HG03066 (cell line): ENCODE measurements at regions not wholly inside any gene's neighbourhood (a gene's known extent, or its start where the extent isn't known, plus 50 kb on each side); places are given as distances from the start of the nearest gene placed in this dataset.
"Not testable (repeated sequence)": the region's sequence is repeated elsewhere in the genome, so short reads cannot be mapped to it uniquely, and the experiment has no call there.

Experiments
- ATAC-seq: cut with Tn5 transposase; IDR thresholded peaks from one replicate; pipeline ENCODE4 v1.9.1; 2021; ENCODE audit warnings: low read depth; ENCODE audit not compliant: unreplicated experiment

DNA sequence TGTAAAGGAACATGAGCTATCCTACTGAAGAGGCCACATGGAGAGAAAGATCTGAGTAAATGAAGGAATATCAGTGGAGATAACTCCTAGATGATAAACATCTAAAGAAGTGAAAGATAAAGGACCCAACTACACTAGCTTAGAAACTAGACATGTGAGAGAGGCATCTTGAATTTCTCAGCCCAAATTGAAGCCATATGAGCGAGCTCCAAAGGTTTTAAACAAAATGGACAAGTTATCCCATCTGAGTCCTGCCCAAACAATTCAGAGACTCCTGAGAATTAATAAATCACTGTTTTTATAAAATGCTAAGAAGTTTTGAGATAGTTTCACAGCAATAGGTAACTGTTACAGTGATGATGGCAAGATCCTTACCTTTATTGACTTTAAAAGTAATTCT is 438.9 kb downstream of the NAV3 start:
- ATAC-seq, result no peak

DNA sequence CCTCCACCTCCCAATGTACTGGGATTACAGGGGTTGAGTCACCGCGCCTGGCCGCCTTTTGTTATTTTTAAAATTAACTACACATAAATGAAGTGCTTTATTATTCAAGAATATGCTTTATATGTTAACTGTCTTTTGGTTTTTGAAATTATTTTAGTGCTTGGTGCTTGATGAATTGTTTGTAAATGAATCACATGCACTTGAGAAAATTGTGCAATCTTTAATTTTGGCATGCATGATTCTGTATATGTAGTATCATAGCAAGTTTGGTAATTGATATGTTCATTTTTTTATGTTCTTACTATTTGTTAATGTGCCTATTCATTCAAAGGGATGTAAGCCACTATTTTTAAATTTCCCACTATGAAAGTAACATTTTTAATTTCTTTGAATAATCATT is 440.9 kb downstream of the NAV3 start:
- ATAC-seq, result no peak

DNA sequence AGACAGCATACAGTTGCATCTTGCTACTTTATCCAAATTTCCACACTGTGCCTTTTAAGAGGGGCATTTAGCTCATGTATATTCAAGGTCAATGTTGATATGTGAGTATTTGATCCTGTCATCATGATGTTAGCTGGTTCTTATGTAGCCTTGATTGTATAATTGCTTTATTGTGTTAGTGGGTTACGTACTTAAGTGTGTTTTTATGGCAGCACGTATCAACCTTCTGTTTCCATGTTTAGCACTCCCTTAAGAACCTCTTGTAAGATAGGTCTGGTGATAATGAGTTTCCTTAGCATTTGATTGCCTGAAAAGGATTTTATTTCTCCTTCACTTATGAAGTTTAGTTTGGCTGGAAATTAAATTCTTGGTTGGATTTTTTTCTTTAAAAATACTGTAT is 445.2 kb downstream of the NAV3 start:
- no peak for ATAC-seq

DNA sequence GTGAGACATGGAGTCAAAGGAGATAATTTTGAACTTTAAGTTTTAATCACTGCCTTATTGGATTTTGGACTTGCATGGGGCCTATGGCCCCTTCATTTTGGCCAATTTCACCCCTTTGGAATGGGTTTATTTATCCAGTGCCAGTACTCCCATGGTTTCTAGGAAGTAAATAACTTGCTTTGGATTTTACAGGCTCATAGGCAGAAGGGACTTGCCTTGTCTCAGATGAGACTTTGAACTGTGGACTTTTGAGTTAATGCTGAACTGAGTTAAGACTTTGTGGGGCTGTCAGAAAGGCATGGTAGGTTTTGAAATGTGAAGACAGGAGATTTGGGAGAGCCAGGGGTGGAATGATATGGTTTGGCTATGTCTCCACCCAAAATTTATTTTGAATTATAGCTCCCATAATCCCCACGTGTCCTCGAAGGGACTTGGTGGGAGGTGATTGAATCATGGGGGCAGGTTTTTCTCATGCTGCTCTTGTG is 448.1 kb downstream of the NAV3 start:
- no peak for ATAC-seq

DNA sequence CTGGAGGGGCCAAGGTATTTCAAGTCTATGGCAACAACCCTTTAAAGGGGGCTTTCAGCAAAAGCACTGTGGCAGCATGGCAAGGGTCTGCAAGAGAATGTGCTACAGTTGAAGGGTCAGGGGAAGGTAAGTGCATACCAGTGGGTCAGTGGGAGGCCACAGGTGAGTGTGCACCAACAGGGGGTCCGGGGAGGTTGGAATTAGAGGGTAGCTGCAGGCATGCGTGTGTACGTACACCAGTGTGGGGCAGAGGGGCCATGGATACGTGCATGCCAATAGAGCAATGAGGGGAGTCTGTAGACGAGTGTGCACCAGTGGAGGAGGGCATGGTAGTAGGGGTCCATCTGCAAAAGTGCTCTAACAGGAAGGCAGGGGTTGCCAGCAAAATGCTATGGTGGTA is 448.9 kb downstream of the NAV3 start:
- ATAC-seq, result no peak

DNA sequence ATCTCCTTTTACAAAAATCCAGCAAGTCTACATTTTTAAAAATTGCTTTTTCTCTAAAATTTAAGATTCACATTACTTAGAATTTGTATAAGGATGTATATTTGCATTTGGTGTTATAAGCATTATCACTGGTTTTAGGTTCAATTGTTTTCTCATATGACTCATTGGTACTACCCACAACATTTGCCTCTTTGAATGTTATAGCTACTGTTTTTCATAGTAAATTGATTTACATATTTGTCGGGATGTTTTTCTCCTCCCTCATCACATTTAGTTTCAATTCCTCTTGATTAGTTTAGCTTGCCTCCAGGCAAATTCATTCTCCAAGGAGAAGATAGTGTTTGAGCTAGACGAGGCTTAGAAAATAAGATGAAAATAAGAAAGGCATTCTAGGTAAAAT is 450.4 kb downstream of the NAV3 start:
- ATAC-seq, result not testable (repeated sequence)

DNA sequence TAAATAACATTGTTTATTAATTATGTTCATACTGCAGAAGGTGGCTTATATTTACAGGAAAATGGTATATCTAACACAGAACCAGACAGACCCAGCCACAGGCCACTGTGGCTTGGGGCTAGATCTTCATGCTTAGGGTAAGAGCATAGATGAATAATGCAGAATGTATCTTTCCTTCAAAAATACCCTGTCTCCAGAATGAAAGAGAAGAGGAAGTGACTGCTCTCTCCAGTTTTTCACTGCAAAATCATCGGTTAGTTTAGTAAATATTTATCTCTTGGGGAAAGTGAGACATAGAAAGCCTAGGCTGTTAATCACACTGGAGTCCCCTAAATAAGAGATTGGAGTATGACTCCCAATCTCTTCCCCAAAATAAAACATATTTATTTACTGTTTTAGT is 453.7 kb downstream of the NAV3 start:
- ATAC-seq, result no peak

DNA sequence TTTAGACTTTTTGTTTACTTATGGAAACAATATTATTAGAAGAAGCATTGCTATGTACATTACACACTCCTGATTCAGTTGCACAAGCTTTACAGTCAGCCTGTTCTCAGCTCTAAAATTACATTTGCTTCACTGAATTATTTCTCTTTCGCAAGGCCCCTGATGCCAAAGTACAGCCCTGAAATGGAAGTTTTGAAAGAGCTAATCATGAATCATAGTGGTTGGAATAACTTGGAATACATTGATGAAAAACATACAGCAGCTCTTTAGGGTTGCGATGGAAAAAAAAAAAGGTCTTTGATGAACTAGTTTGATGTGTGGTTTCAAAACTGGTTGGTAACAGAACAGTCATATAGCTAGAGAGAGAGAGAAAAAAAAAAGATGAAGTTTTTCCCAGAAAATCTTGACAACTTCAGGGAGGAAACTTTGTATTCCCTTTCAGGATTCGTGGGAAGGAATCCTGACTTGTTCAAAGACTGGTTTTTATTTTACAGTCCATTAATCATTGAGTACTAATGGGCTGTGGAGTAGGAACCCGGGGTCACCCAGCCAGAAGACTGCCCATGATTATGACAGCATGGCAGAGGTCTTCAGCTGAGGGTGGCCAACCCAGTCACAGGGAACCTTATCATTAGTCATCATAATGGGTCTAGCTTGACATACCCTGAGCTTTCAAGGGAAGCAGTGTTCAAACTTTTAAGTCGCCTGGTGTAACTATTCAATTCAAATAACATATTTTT is 460.1 kb downstream of the NAV3 start:
- ATAC-seq, result no peak

DNA sequence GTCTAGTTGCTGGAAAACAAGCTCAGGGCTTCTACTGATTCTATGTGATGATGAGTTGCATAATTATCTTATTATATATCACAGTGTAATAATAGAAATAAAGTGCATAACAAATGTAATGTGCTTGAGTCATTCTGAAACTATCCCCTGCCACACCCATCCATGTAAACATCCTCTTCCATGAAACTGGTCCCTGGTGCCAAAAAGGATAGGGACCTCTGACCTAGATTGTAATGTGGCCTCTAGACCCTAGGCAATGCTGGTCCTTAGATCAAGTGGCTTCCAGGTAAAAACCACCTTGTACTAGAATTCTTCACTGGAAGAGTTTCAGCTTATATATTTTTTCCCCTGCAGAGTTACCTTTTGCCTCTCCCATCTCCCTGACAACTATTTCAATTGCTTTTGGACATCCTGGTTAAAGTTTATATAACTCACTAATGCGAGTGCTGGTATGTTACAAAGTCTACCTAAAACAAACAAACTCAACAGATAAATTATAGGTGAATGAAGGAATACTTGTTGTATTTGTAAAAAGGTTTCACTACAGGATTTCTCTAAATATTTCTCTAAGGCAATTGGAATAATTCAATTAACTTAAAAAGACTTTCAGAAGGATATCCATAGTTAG is 462.5 kb downstream of the NAV3 start:
- ATAC-seq, result no peak

DNA sequence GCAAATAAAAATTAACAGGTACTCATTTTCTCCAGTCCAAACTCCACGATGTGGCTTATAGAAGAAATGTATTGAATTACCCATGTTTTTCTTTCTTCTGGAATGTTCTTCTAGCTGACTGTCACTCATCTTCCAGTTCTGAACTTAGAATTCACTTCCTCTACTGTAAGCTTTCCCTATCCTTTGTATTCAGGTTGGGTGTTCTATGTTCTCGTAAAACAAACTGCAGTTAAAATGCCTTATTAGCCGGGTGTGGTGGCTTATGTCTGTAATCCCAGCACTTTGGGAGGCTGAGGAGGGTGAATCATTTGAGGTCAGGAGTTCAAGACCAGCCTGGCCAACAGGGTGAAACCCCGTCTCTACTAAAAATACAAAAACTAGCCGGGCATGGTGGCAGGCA is 470.6 kb downstream of the NAV3 start:
- ATAC-seq, result not testable (repeated sequence)

DNA sequence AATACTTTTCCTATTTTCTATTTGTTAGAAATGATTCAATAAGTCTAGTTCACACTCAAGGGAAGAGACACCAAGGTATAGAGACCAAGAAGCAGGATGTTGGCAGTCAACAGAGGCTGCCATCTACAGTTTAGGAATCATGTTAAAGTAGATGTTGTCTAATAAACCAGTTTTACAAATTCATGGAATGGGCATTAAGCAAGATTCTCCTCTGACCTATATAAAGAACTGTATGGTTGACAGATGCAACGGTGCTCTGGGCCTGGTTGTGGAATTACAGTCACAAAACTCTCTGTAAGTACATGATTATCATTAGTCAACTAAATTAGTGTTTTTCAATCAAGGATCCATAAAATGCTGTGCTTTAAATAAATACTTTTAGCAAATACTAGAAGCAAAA is 475.1 kb downstream of the NAV3 start:
- ATAC-seq, result no peak

DNA sequence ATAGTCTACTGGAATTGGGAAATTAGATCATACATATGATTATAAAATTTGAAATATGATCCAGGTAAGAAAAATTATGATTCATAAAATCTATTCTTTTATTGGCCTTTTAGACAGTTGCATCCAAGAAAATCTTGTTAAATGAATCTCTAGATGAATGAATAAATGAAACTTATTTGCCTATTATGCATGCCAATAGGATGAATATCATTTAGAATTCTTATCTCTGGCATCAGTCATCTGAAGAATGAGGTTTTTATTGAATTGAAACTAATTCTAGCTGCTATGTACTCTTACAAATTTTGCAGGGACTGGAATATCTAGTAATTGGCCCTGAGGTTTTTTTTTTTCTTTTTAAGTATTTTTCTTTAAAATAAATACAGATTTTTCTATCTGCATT is 475.5 kb downstream of the NAV3 start:
- ATAC-seq, result no peak

DNA sequence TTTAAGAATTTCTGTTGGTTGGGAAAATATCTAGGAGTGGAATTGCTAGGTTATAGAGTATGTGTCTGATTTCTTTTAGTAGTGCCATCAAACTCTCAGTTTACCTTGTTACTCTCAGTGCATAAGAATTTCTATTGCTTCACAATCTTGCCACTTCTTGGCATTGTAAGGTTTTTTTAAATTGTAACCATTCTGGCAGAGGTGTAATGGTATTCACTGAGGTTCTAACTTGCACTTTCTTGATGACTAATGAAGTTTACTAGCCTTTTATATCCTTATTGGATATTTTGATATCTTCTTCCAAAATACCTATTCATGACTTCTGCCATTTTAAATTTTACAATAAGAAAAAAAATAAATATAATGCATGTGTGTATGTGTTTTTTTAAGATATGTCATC is 478.0 kb downstream of the NAV3 start:
- ATAC-seq, result no peak

DNA sequence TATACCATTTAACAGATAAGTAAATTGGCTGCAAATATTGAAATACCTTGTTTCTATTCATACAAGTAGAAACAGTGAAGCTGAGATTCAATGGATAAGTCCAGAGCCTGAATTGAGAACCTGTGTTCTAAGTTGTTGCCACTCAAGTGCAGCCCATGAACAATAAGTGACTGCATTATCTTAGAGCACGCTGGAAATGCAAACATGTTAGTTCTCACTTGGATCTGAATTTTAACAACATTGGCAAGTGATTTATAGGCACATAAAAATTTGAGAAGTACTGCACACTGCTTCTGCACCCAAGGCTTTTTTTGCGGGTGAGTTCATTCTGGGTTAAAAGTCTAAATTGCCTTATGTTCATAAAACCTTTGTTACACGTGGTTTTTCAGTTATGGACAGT is 484.3 kb downstream of the NAV3 start:
- no peak for ATAC-seq

DNA sequence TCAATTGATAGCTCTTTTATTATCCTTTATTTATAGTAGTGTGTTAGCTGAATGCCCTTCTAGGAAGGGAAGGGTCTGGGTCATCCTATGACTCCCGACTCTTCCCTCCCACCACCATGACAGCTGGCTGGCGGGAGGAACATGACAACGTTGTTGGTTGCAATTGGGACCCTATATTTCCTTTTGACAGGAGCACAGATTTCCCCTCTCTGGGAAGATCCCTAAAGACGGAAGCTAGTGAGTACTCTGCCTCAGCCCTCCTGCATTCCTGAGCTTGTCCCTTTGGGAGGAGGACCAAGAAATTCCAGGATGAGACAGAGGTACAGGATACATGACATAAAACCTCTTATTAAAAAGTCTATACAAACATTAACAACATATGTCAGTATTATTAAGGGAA is 485.4 kb downstream of the NAV3 start:
- no peak for ATAC-seq

DNA sequence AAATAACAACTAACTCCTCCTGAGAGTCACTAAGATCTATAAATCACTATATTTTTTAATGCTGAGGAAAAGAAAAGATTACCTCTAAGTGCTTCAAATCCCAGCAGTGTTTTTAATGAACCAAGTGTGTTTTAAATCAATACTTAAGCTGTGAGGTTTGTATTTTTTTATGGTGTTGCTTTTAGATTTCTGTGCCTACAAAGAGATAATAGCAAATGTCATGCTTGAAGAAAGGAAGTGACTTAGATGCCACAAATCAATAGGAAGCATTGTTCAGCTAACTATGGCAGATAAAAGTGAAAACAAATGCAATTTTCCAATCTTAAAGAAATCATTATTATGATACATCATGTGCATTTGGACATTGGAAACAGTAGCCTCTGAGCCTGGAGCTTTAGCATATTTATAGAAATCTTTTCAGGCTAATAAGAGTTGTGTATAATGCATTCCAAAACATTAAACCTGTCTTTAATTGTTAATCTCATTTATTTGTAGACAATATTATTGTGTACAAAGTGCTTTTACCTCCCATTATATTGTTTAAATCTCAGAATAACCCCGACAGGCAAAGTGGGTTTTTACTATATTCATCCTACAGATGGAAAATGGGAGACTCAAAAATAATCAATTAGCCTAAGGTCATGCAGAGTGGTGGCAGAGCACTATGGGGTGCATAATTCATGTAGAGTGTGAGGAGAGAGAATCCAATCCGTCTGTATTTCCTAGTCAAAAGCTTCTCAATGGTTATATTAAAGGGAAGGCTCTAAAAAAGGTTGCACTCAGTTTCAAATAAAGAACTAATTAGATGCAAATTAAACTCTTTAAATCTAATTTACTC is 486.2 kb downstream of the NAV3 start:
- no peak for ATAC-seq

DNA sequence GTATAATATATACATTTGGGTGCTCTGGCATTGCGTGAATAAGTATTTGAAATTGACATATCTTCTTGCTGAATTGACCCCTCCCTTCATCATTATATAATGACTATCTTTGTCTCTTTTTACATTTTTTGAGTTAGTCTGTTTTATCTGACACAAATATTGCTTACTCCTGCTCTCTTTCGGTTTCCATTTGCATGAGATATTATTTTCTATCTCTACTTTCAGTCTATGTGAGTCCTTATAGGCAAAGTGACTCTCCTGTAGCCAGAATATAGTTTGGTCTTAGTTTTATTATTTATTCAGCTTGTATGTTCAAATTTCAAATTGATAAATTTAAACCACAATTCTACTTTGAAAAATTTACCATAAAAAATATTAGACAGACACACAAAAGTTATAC is 491.0 kb downstream of the NAV3 start:
- ATAC-seq, result no peak

DNA sequence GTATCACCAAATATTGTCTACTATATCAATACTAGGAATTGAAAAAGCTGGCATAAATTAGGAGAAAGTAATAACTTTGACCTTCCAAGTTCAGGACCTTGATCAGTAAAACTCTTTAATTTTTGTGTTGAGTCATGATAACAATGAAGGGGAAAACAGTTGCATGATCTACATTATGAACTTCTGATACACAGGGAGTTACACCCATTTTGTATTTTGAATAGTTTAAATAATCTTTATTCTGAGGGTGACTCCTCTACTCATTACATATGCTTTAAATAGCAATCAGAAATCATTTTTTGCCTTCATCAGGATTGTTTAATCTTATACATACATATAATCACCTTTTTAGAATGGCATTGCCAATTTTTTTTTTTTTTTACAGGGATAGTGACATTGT is 492.5 kb downstream of the NAV3 start:
- ATAC-seq, result no peak

DNA sequence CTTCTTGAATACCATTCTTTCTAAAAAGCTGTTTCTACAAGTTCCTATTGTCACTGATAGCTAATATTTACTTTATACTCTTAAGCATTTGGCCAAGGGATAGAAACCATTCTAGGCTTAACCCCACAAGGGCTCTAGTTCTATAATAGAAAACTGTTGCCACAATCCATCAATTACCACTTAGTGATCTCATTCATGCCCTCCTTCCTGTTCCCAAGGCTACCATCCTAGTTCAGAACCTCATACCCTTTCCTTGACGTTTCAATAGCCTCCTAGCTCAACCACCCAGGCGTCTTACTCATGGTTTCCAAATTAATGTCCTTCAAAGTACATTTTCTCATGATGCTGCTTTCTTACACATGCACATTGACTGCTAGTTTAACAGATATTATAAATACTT is 493.5 kb downstream of the NAV3 start:
- no peak for ATAC-seq

DNA sequence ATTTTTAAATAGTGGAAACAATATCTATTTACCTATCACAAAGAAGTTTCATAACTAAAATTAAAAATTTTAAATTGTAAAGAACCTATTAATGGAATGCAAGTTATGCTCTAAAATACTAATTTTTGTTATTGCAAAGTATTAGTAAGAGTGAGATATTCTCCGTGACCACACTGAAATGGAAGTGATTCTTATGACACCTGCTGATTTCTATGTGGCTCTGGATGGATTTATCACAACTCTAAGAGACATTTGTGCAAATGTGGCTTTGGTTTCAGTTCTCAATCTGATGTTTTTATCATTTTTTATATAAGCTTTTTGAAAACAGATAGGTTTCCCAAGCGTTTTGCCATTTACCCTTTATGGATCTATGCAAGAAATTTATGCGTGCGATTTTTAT is 497.8 kb downstream of the NAV3 start:
- no peak for ATAC-seq

DNA sequence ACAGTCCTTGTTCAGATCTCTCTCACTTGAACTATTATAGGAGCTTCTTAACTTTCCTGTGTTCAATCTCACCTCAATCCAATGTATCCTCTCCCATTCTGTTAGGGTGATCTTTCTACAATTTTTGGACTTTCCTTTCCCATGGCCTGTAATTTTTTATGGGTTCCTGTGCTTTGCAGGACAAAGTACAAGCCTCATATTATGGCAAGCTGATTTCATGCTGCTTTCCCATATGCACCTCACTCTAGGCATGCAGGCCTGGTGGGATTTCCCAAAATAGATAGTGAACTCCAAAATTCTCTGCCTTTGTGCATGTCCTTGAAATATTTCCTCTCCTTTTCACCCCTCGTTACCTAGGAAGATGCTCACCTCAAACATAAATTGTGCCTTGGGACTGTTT is 499.4 kb downstream of the NAV3 start:
- ATAC-seq, result no peak

DNA sequence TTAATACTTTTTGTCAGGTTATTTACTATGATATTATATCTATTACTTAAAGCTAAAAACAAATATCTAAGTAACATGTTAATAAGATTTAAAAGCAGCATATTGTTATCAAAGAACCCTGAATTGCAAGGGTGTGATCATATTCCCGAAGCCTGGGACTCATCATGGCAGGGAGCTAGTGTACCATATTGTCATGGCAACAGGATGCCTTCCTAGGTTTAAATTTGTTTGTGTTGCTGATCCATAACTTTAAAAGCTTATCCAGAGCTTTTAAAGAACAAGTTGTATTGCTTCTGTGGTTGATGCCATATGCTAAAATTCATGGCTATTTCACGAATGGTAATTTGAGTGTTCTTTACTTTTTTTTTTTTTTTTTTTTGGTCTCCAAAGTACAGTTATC is 500.5 kb downstream of the NAV3 start:
- no peak for ATAC-seq
